ENCODE measurements at regions not wholly inside any gene's neighbourhood (a gene's known extent, or its start where the extent isn't known, plus 50 kb on each side); places are given as distances from the start of the nearest gene placed in this dataset.

DNA sequence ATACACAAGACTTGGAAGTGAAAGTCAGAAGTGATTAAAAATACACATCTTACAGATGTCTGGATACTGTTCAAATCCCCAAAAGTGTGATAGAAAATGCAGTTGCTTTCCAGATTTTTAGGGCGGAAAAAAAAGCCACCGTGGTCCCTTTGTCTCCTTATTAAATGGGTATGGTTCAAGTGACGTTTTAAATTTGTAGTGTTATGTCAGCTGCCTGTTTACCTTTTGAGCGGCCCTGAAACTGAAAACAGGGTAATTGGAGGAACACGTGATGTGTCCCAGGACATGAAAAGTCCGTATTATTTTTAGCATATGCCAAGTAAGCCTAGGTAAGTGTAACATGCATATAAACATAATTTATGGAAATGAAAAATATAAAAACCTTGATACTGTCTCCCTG lies 109.0 kb upstream of the PDZRN3 start:
- peak overlapping the region; percentile 31 for H3K4me2 ChIP-seq (ENCODE audit: low read length)
- H3K36me3 ChIP-seq (ENCODE audit: insufficient read depth, low read length) = no peaks in the 10 kb centered on the region
- no peak overlapping the region for H3K9ac ChIP-seq (ENCODE audit: low read depth, low read length)
- peaks cover 16% of the 10 kb centered on the region for H3K4me1 ChIP-seq (ENCODE audit: control insufficient read depth, insufficient read depth, low read length)
- H3K9me3 ChIP-seq (replicated peaks; ENCODE audit: low read length) = no peaks in the 10 kb centered on the region
- H3K27me3 ChIP-seq (ENCODE audit: control insufficient read depth, insufficient read depth, low read length) = no peaks in the 10 kb centered on the region
- H3K4me3 ChIP-seq (ENCODE audit: low read length) = no peak overlapping the region

DNA sequence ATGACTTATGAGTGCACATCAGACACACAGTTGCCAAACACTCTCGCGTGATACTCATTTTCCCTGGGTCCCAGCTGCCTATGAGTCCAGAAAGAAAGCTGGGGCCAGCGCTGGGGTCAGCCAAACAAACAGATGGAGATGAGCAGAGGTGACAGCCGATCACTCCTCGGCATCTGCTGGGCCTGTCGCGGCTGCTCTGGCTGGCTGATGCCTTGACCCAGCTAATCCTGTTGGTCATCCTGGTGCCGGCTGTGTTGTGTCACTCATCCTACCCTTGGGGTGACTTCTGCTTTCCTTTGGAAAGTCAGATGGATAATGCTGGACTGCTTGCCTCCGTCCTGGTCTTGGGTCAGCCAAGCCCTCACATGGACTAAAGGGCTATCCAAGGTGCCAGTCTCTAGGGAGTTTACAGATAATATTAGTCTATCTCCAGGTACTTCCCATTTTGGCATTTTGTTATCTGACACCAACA lies 105.3 kb upstream of the PDZRN3 start:
- H3K9ac ChIP-seq (ENCODE audit: low read depth, low read length) = no peak overlapping the region

DNA sequence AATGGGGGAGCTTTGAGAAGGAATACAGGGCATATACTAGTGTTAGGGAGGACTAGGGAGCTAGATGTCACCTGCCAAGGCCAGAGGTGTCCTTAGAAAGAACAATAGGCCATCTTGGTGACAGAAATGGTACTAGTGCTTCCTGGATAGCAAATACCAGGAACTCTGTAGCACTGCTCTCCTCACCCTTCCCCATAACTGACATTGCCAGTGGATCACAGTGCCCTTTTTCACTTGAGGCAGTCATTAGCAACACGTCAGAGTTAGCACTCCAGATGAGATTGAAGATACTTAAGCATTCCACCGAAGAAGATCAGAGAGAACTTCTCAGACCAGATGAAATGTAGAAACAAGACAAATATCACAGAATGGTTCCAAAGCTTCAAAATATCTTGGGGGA lies 103.1 kb upstream of the PDZRN3 start:
- no peaks in the 10 kb centered on the region for H3K9me3 ChIP-seq (replicated peaks; ENCODE audit: low read length)
- H3K27me3 ChIP-seq (ENCODE audit: control insufficient read depth, insufficient read depth, low read length) = no peaks in the 10 kb centered on the region
- H3K9ac ChIP-seq (ENCODE audit: low read depth, low read length) = no peak overlapping the region
- H3K4me2 ChIP-seq (ENCODE audit: low read length) = peak overlapping the region; percentile 29
- no peaks in the 10 kb centered on the region for H3K36me3 ChIP-seq (ENCODE audit: insufficient read depth, low read length)
- H3K4me3 ChIP-seq (ENCODE audit: low read length) = no peak overlapping the region
- H3K4me1 ChIP-seq (ENCODE audit: control insufficient read depth, insufficient read depth, low read length) = peaks cover 27% of the 10 kb centered on the region

More for the DNA sequence above, 105.3 kb upstream of the PDZRN3 start:
- no peaks in the 10 kb centered on the region for H3K36me3 ChIP-seq (ENCODE audit: insufficient read depth, low read length)
- H3K9me3 ChIP-seq (replicated peaks; ENCODE audit: low read length) = no peaks in the 10 kb centered on the region
- H3K4me2 ChIP-seq (ENCODE audit: low read length) = no peak overlapping the region
- H3K27me3 ChIP-seq (ENCODE audit: control insufficient read depth, insufficient read depth, low read length) = no peaks in the 10 kb centered on the region
- H3K4me3 ChIP-seq (ENCODE audit: low read length) = no peak overlapping the region
- H3K4me1 ChIP-seq (ENCODE audit: control insufficient read depth, insufficient read depth, low read length) = peaks cover 35% of the 10 kb centered on the region

DNA sequence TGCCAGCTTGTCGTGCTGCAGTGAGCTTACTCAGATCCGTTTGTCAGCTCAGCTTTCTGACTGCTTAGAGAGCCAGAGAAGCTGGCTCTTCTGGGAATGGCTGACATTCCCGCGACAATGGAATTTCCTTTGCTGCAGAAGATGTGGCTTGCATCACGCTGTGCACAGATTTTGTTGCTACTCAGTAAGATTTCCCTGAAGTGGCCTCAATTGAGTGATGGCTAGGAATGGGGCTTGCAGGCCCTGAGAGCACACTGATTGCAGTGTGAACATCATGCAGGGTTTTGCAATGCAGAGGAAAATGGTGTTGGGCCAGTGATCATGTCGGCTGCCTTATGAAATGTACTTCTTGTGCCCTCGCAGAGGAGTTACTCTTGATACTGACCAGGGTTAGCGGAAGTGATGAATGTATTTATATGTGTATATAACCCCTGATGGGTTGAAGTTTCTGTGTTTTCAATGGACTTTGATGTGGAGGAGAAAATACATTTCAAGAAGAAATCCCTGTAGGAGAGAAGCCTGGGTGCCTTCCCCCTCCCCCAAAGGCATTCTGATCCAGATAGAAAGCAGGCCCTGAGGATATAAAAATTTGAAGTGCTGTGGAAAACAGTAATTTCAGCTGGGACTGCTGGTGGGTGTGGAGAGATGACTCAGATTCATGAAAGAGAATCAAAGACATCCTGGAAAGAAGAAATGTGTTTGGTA lies 102.5 kb upstream of the PDZRN3 start:
- no peaks in the 10 kb centered on the region for H3K36me3 ChIP-seq (ENCODE audit: insufficient read depth, low read length)
- H3K27me3 ChIP-seq (ENCODE audit: control insufficient read depth, insufficient read depth, low read length) = no peaks in the 10 kb centered on the region
- peaks cover 27% of the 10 kb centered on the region for H3K4me1 ChIP-seq (ENCODE audit: control insufficient read depth, insufficient read depth, low read length)
- peak overlapping the region; percentile 29 for H3K4me2 ChIP-seq (ENCODE audit: low read length)
- no peak overlapping the region for H3K9ac ChIP-seq (ENCODE audit: low read depth, low read length)
- H3K4me3 ChIP-seq (ENCODE audit: low read length) = no peak overlapping the region
- H3K9me3 ChIP-seq (replicated peaks; ENCODE audit: low read length) = no peaks in the 10 kb centered on the region

DNA sequence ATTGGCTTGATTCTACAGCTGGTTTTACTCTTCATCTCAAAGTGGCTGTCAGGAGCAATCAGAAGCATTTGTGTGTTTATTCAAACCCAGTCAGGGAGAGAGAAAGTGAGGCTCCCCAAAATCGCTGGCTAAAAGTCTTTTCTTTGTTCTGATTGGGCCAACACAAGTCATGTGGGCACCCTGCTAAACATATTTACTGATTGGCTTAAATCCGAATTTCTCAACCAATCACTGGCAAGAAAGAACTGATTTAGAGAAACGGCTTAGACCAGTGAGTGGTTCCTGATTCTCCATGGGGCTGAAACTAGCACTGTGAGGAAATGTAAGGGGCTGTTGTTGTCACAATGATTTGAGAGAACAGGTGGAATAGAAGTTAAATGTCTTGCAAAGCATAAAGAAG lies 98.9 kb upstream of the PDZRN3 start:
- no peak overlapping the region for H3K4me2 ChIP-seq (ENCODE audit: low read length)
- H3K4me1 ChIP-seq (ENCODE audit: control insufficient read depth, insufficient read depth, low read length) = peaks cover 28% of the 10 kb centered on the region
- H3K27me3 ChIP-seq (ENCODE audit: control insufficient read depth, insufficient read depth, low read length) = no peaks in the 10 kb centered on the region
- no peak overlapping the region for H3K4me3 ChIP-seq (ENCODE audit: low read length)
- no peak overlapping the region for H3K9ac ChIP-seq (ENCODE audit: low read depth, low read length)
- H3K36me3 ChIP-seq (ENCODE audit: insufficient read depth, low read length) = no peaks in the 10 kb centered on the region
- H3K9me3 ChIP-seq (replicated peaks; ENCODE audit: low read length) = no peaks in the 10 kb centered on the region

DNA sequence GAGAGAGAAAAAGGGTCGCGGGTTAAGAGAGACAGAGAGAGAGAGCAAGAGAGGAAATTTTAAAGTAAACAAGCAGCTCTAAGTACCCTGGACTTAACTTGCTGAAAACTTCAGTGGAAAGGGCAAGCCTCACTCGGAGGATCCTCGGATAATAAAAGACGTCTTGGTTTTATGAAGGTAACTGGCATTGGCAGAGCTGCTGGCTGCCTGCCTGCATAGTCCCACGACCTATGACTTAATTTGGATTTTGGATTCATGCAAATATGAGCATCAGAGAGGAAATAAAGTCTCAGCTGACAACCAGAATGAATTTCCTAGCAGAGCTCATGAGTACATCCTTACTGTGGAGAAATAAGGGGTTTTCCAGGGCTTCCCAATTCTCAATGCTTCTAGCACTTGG lies 95.1 kb upstream of the PDZRN3 start:
- Histone ChIP-seq H3K4me2 (ENCODE audit: low read length) (peak overlapping the region; percentile 55), H3K4me3 (ENCODE audit: low read length) (no peak overlapping the region), H3K27me3 (ENCODE audit: control insufficient read depth, insufficient read depth, low read length) (no peaks in the 10 kb centered on the region), H3K9me3 (replicated peaks; ENCODE audit: low read length) (no peaks in the 10 kb centered on the region), H3K36me3 (ENCODE audit: insufficient read depth, low read length) (no peaks in the 10 kb centered on the region), H3K4me1 (ENCODE audit: control insufficient read depth, insufficient read depth, low read length) (peaks cover 17% of the 10 kb centered on the region), H3K9ac (ENCODE audit: low read depth, low read length) (peak overlapping the region; percentile 44)

DNA sequence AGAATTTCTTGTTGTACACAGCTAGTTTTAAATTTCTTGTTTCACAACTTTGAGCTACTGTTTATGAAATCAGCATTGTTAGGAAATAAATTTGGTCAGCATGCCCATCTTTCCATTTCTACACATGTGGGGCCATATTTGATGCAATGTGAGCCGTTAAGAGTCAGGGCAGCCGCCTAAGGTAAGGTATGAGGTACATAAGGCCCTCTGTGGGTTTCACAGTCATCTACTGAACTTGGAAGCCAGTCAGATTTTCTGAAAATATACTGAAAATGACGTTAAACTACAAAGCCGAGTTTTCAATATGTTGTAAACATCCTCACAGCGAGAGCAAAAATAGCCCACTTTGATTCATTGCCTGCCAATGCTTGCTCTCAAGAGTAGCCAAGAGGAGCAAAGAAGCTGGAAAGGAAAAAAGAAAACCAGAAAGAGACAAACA lies 94.7 kb upstream of the PDZRN3 start:
- H3K9ac ChIP-seq (ENCODE audit: low read depth, low read length) = peak overlapping the region; percentile 44
- peak overlapping the region; percentile 55 for H3K4me2 ChIP-seq (ENCODE audit: low read length)
- H3K9me3 ChIP-seq (replicated peaks; ENCODE audit: low read length) = no peaks in the 10 kb centered on the region
- peaks cover 17% of the 10 kb centered on the region for H3K4me1 ChIP-seq (ENCODE audit: control insufficient read depth, insufficient read depth, low read length)
- H3K36me3 ChIP-seq (ENCODE audit: insufficient read depth, low read length) = no peaks in the 10 kb centered on the region
- no peaks in the 10 kb centered on the region for H3K27me3 ChIP-seq (ENCODE audit: control insufficient read depth, insufficient read depth, low read length)
- H3K4me3 ChIP-seq (ENCODE audit: low read length) = no peak overlapping the region

DNA sequence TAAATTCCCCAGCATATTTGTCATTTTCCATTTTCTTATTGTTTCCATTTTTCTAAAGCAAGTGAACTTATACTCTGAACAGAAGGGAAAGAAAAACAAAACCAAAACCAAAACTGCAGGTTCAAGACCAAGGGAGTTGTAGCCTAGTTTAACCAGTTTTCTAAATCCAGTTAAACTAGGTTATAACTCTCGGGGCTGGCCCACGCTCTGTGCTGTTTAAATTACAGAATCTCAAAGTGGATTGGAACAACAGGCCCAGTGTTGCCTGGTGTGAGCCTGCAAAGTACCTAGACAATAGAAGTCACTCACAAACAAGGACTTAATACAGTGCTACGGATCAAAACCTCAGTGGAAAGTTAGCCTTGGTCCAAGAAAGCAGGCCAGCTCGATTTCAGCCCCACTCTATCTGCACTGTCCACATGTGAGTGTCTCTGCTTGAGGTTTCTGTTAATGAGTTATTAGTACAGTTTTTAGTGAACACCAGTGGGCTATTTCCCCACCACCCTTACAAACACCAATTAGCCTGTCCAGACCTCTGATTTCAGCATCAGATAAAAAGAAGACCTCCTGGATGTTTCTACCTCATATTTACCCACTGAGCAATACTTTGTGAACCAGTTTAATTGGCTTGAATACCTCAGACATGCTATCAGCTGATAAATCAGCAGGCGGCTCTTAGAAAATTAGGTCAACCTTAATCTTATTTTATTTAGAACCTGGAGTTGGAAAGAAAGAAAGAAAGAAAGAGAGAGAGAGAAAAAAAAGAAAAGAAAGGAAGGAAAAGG lies 93.8 kb upstream of the PDZRN3 start:
- no peak overlapping the region for H3K9ac ChIP-seq (ENCODE audit: low read depth, low read length)
- H3K36me3 ChIP-seq (ENCODE audit: insufficient read depth, low read length) = no peaks in the 10 kb centered on the region
- no peaks in the 10 kb centered on the region for H3K9me3 ChIP-seq (replicated peaks; ENCODE audit: low read length)
- no peaks in the 10 kb centered on the region for H3K27me3 ChIP-seq (ENCODE audit: control insufficient read depth, insufficient read depth, low read length)
- peaks cover 17% of the 10 kb centered on the region for H3K4me1 ChIP-seq (ENCODE audit: control insufficient read depth, insufficient read depth, low read length)
- H3K4me2 ChIP-seq (ENCODE audit: low read length) = no peak overlapping the region
- H3K4me3 ChIP-seq (ENCODE audit: low read length) = no peak overlapping the region

DNA sequence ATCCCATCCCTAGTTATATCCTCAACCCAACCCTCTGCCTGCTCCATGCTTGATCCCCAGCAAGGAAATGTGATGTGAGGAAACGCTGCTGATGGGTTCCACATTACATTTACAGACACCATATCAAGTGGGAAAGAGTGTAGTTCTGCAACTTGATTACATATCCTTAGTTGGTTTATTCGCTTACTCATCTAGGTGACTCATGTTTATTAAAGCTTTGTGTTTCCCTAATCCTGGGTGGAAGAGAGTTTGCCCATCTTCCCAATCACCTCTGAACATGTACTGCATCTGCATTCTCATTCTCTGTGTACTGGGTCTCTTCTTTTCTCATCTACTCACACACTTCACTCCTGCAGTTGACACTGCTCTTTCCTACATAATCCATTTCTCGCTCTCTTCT lies 91.7 kb upstream of the PDZRN3 start:
- no peak overlapping the region for H3K9ac ChIP-seq (ENCODE audit: low read depth, low read length)
- no peaks in the 10 kb centered on the region for H3K27me3 ChIP-seq (ENCODE audit: control insufficient read depth, insufficient read depth, low read length)
- H3K4me1 ChIP-seq (ENCODE audit: control insufficient read depth, insufficient read depth, low read length) = peaks cover 17% of the 10 kb centered on the region
- H3K36me3 ChIP-seq (ENCODE audit: insufficient read depth, low read length) = no peaks in the 10 kb centered on the region
- H3K4me3 ChIP-seq (ENCODE audit: low read length) = no peak overlapping the region
- H3K9me3 ChIP-seq (replicated peaks; ENCODE audit: low read length) = no peaks in the 10 kb centered on the region
- H3K4me2 ChIP-seq (ENCODE audit: low read length) = no peak overlapping the region

DNA sequence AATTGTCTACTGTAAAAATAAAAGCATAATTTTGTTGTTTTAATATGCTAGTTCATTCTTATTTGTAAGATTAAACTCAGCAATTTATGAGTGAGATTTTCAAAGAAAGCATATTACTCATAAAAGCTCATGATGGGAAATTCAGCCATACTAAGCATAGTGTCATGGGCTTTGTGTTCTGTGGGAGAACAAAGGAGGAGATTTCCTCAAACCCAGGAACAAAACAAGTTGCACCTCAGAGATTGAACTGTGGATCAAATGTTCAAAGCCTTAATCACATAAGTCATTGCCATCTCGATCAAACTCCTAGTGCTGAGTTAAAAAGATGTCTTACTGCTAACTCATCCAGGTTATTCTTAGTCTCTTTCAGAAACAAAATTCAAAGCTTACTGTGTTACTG lies 85.6 kb upstream of the PDZRN3 start:
- Histone ChIP-seq H3K4me3 (ENCODE audit: low read length) (no peak overlapping the region), H3K9ac (ENCODE audit: low read depth, low read length) (no peak overlapping the region), H3K4me1 (ENCODE audit: control insufficient read depth, insufficient read depth, low read length) (peaks cover 14% of the 10 kb centered on the region), H3K36me3 (ENCODE audit: insufficient read depth, low read length) (no peaks in the 10 kb centered on the region), H3K27me3 (ENCODE audit: control insufficient read depth, insufficient read depth, low read length) (no peaks in the 10 kb centered on the region), H3K9me3 (replicated peaks; ENCODE audit: low read length) (no peaks in the 10 kb centered on the region), H3K4me2 (ENCODE audit: low read length) (no peak overlapping the region)

DNA sequence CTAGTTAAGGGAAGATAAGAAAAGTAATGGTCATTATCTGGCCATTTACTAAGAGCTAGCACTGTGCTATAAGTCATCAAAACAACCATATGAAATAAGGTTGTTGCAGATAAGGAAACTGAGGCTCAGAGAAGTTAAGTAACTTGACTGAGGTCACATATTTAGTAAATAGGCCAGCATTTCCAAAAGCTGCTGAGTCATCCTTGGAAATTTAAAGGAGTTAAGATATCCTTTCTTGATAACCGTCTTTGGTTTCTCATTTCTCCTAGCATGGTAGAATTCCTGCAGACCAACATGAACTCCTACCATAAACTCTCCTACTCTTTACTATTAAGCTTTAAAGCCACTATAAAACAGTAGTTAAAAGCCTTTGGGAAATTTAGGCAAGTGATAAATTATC lies 85.0 kb upstream of the PDZRN3 start:
- no peak overlapping the region for H3K4me2 ChIP-seq (ENCODE audit: low read length)
- H3K36me3 ChIP-seq (ENCODE audit: insufficient read depth, low read length) = no peaks in the 10 kb centered on the region
- H3K4me1 ChIP-seq (ENCODE audit: control insufficient read depth, insufficient read depth, low read length) = peaks cover 14% of the 10 kb centered on the region
- no peak overlapping the region for H3K4me3 ChIP-seq (ENCODE audit: low read length)
- no peaks in the 10 kb centered on the region for H3K27me3 ChIP-seq (ENCODE audit: control insufficient read depth, insufficient read depth, low read length)
- no peaks in the 10 kb centered on the region for H3K9me3 ChIP-seq (replicated peaks; ENCODE audit: low read length)
- H3K9ac ChIP-seq (ENCODE audit: low read depth, low read length) = no peak overlapping the region
